Tibial nerve (tissue), 4 donors: ENCODE measurements at regions not wholly inside any gene's neighbourhood (a gene's known extent, or its start where the extent isn't known, plus 50 kb on each side); places are given as distances from the start of the nearest gene placed in this dataset.

Experiments used
- CTCF ChIP-seq, 5 experiments: fragments of 200-600 bp in 3 of 5; fragments of 450-650 bp in 2 of 5; sonication (generic) in 3 of 5; IDR thresholded peaks; one replicate each; pipeline ENCODE4 v1.5.1; 2016 to 2019; ENCODE audit warnings: antibody characterized with exemption in 5 of 5, mild to moderate bottlenecking in 3 of 5, moderate library complexity in 2 of 5
- EP300 ChIP-seq, 2 donors: sonication (generic); formaldehyde crosslinking; IDR thresholded peaks; one replicate each; pipeline ENCODE4 v1.6.1; 2017; ENCODE audit warnings: antibody characterized with exemption in 2 of 2, mild to moderate bottlenecking in 1 of 2
- POLR2A ChIP-seq, 2 donors: fragments of 450-650 bp; IDR thresholded peaks; one replicate each; pipeline ENCODE4 v1.6.1; 2017; ENCODE audit warnings: antibody characterized with exemption in 2 of 2, mild to moderate bottlenecking in 2 of 2, moderate library complexity in 2 of 2

- TF ChIP-seq CTCF (IDR thresholded peaks at IDR 0.05) (no peak), POLR2A (IDR thresholded peaks at IDR 0.05) (no peak), EP300 (IDR thresholded peaks at IDR 0.05) (no peak)
Observed at GRCh38 chr15:63452552-63453136, 51.7 kb upstream of the USP3 start.
